Right lobe of liver (tissue), 4 donors: ENCODE measurements at regions not wholly inside any gene's neighbourhood (a gene's known extent, or its start where the extent isn't known, plus 50 kb on each side); places are given as distances from the start of the nearest gene placed in this dataset.

Experiments
- POLR2A ChIP-seq: fragments of 450-650 bp; IDR thresholded peaks from one replicate; pipeline ENCODE4 v1.6.1; 2017; ENCODE audit warnings: antibody characterized with exemption, mild to moderate bottlenecking
- TF ChIP-seq, protein P1 (sequence below), 4 donors: fragments of 200-600 bp in 3 of 4; fragments of 450-650 bp in 1 of 4; IDR thresholded peaks; one replicate each; pipeline versions ENCODE4 v1.5.1 to v1.8.0; 2016 to 2022; ENCODE audit warnings: antibody characterized with exemption in 4 of 4, mild to moderate bottlenecking in 2 of 4
- donor health status: DM: no; HTN: no; CAD: no.
- donor health status: DM: no; HTN: no; CAD: no.
- donor health status: DM: no; HTN: yes; CAD: no.

DNA sequence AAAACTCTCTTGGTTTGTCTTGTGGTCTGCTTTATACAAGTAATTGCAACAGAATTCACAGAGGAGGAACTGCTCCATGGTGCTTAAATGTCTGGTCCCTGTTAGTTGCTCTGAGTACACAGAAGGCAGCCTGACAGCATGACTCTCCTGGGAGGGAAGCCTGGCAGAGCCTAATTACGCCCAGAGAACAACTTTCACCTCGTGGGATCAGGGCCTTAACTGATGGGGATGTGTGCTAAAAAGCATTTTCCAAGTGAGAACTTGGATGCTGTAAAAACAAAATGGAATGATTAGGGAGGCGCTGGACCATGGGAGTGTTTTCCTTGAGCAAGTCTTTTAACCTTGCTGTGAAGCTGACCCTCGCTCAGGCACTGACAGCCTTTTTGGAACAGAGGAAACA lies 154.0 kb upstream of the TENM4 start:
- TF ChIP-seq, protein P1, sequence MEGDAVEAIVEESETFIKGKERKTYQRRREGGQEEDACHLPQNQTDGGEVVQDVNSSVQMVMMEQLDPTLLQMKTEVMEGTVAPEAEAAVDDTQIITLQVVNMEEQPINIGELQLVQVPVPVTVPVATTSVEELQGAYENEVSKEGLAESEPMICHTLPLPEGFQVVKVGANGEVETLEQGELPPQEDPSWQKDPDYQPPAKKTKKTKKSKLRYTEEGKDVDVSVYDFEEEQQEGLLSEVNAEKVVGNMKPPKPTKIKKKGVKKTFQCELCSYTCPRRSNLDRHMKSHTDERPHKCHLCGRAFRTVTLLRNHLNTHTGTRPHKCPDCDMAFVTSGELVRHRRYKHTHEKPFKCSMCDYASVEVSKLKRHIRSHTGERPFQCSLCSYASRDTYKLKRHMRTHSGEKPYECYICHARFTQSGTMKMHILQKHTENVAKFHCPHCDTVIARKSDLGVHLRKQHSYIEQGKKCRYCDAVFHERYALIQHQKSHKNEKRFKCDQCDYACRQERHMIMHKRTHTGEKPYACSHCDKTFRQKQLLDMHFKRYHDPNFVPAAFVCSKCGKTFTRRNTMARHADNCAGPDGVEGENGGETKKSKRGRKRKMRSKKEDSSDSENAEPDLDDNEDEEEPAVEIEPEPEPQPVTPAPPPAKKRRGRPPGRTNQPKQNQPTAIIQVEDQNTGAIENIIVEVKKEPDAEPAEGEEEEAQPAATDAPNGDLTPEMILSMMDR (IDR thresholded peaks at IDR 0.05): no peak
- TF ChIP-seq POLR2A: no peak
